ENCODE measurements at regions not wholly inside any gene's neighbourhood (a gene's known extent, or its start where the extent isn't known, plus 50 kb on each side); places are given as distances from the start of the nearest gene placed in this dataset.

DNA sequence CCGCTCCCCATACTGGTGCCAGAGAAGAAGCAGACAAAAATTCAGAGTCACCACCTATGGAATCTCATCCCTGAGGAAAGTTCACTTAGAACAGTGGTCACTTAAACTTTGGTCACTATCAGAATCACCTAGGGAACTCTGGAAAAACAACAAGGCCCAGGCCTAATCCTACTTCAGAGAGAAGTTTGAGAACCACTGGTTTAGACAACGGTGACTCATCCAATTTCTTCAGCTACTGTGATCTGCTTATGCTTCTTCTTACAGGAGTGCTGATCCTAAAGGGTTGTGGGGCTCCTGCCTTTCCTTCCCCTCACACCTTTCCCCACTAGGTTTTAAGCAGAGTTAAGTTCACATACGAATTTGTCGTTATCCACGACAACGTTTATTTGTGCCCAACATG, 194.7 kb upstream of the KLF4 start (continued):
- no peak for TF ChIP-seq FOXA2 (IDR thresholded peaks at IDR 0.05)
- TF ChIP-seq YY1 (IDR thresholded peaks at IDR 0.05) = no peak
- no peak for TF ChIP-seq TAF1 (conservative IDR thresholded peaks at IDR 0.05)
- no peak for TF ChIP-seq ZBTB33 (IDR thresholded peaks at IDR 0.05)
- TF ChIP-seq EGR1 (IDR thresholded peaks at IDR 0.05; ENCODE audit: low read depth in 2 of 2) = no peak
- no peak for TF ChIP-seq SP1 (IDR thresholded peaks at IDR 0.05)

DNA sequence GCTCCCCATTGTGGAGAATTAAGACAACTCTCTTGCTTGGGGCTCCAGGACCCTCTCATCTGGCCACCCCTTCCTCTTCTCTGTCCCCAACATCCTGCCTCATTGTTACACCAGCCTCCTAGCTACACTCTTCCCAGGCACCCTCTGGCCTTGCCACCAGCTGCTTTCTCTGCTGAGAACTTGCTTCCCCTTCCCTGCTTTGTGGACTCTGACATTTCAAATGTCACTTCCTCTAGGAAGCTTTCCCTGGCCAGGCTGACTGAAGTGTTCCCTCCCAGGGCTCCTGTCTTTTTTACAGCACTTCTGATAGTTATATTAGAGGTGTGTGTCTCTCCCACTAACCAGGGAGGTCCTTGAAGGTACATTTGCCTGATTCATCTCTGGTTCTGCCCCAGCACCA, 194.0 kb upstream of the KLF4 start:
- no peaks in the 10 kb centered on the region for H3K27me3 ChIP-seq (ENCODE audit: control insufficient read depth in 4 of 4, insufficient read depth in 4 of 4, low read length in 3 of 4)
- no peaks in the 10 kb centered on the region for H3K4me1 ChIP-seq (ENCODE audit: control insufficient read depth in 4 of 4, insufficient read depth in 4 of 4, low read length in 3 of 4)
- no peaks in the 10 kb centered on the region for H3K36me3 ChIP-seq (ENCODE audit: control insufficient read depth in 4 of 4, insufficient read depth in 3 of 4, low read depth in 1 of 4, low read length in 3 of 4)
- H3K9ac ChIP-seq (ENCODE audit: low read depth in 1 of 2, low read length in 2 of 2) = no peak overlapping the region
- no peak overlapping the region for H3K4me3 ChIP-seq (ENCODE audit: low read depth in 1 of 3, low read length in 3 of 3)
- H3K27ac ChIP-seq (ENCODE audit: low read depth in 1 of 2, low read length in 2 of 2) = no peak overlapping the region
- no peak for DNase-seq (ENCODE audit: low spot score)
- H3K9me3 ChIP-seq (ENCODE audit: control insufficient read depth in 4 of 4, low read length in 3 of 4) = no peaks in the 10 kb centered on the region
- TF ChIP-seq RAD21 (IDR thresholded peaks at IDR 0.05) = no peak
- no peak for TF ChIP-seq GABPA (IDR thresholded peaks at IDR 0.05 in 1 of 2, conservative IDR thresholded peaks at IDR 0.05 in 1 of 2)
- no peak for TF ChIP-seq TAF1 (conservative IDR thresholded peaks at IDR 0.05)
- no peak for TF ChIP-seq HNF4G (IDR thresholded peaks at IDR 0.05)
- no peak for TF ChIP-seq CTCF (IDR thresholded peaks at IDR 0.05; ENCODE audit: low read depth, low read length, missing input control)
- TF ChIP-seq MAX (IDR thresholded peaks at IDR 0.05) = no peak
- TF ChIP-seq HNF4A (conservative IDR thresholded peaks at IDR 0.05) = no peak
- TF ChIP-seq RXRA (IDR thresholded peaks at IDR 0.05) = no peak
- no peak for TF ChIP-seq FOXA1 (IDR thresholded peaks at IDR 0.05)
- TF ChIP-seq, protein P1, sequence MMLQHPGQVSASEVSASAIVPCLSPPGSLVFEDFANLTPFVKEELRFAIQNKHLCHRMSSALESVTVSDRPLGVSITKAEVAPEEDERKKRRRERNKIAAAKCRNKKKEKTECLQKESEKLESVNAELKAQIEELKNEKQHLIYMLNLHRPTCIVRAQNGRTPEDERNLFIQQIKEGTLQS (IDR thresholded peaks at IDR 0.05) = no peak
- TF ChIP-seq ZBTB33 (IDR thresholded peaks at IDR 0.05) = no peak
- no peak for TF ChIP-seq SP1 (IDR thresholded peaks at IDR 0.05)
- no peak for TF ChIP-seq FOXA2 (IDR thresholded peaks at IDR 0.05)

- Histone ChIP-seq H3K27me3 (ENCODE audit: control insufficient read depth in 4 of 4, insufficient read depth in 4 of 4, low read length in 3 of 4) (no peaks in the 10 kb centered on the region), H3K4me3 (ENCODE audit: low read depth in 1 of 3, low read length in 3 of 3) (no peak overlapping the region), H3K9me3 (ENCODE audit: control insufficient read depth in 4 of 4, low read length in 3 of 4) (no peaks in the 10 kb centered on the region), H3K4me1 (ENCODE audit: control insufficient read depth in 4 of 4, insufficient read depth in 4 of 4, low read length in 3 of 4) (no peaks in the 10 kb centered on the region), H3K9ac (ENCODE audit: low read depth in 1 of 2, low read length in 2 of 2) (no peak overlapping the region), H3K27ac (ENCODE audit: low read depth in 1 of 2, low read length in 2 of 2) (no peak overlapping the region), H3K36me3 (ENCODE audit: control insufficient read depth in 4 of 4, insufficient read depth in 3 of 4, low read depth in 1 of 4, low read length in 3 of 4) (no peaks in the 10 kb centered on the region)
- no peak for DNase-seq (ENCODE audit: low spot score)
- TF ChIP-seq HNF4G (IDR thresholded peaks at IDR 0.05) (no peak), GABPA (IDR thresholded peaks at IDR 0.05 in 1 of 2, conservative IDR thresholded peaks at IDR 0.05 in 1 of 2) (no peak)
- WGBS = 96% methylated on average over 4 of the region's 4 CpGs
Observed at GRCh38 chr9:107681988-107682387, 192.4 kb upstream of the KLF4 start.
